ENCODE measurements at regions not wholly inside any gene's neighbourhood (a gene's known extent, or its start where the extent isn't known, plus 50 kb on each side); places are given as distances from the start of the nearest gene placed in this dataset.
"Not testable (repeated sequence)": the region's sequence is repeated elsewhere in the genome, so short reads cannot be mapped to it uniquely, and the experiment has no call there.

DNA sequence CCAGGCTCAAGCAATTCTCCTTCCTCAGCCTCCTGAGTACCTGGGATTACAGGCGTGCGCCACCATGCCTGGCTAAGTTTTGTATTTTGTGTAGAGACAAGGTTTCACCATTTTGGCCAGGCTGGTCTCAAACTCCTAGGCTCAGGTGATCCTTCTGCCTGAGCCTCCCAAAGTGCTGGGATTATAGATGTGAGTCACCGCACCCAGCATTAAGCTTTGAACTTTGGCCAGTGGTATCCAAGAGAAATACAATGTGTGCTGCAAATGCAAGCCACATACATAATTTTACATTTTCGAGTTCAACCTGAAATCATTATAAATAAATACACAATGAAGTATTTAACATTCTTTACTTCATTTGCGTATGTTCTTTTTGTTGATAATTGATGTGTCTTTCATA lies 82.9 kb upstream of the VKORC1L1 start:
- TF ChIP-seq, protein P1, sequence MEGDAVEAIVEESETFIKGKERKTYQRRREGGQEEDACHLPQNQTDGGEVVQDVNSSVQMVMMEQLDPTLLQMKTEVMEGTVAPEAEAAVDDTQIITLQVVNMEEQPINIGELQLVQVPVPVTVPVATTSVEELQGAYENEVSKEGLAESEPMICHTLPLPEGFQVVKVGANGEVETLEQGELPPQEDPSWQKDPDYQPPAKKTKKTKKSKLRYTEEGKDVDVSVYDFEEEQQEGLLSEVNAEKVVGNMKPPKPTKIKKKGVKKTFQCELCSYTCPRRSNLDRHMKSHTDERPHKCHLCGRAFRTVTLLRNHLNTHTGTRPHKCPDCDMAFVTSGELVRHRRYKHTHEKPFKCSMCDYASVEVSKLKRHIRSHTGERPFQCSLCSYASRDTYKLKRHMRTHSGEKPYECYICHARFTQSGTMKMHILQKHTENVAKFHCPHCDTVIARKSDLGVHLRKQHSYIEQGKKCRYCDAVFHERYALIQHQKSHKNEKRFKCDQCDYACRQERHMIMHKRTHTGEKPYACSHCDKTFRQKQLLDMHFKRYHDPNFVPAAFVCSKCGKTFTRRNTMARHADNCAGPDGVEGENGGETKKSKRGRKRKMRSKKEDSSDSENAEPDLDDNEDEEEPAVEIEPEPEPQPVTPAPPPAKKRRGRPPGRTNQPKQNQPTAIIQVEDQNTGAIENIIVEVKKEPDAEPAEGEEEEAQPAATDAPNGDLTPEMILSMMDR (IDR thresholded peaks at IDR 0.05), result not testable (repeated sequence)
- not testable (repeated sequence) for TF ChIP-seq POLR2A (IDR thresholded peaks at IDR 0.05)

Measured in breast epithelium (tissue), 3 donors.